ENCODE measurements at regions not wholly inside any gene's neighbourhood (a gene's known extent, or its start where the extent isn't known, plus 50 kb on each side); places are given as distances from the start of the nearest gene placed in this dataset.

DNA sequence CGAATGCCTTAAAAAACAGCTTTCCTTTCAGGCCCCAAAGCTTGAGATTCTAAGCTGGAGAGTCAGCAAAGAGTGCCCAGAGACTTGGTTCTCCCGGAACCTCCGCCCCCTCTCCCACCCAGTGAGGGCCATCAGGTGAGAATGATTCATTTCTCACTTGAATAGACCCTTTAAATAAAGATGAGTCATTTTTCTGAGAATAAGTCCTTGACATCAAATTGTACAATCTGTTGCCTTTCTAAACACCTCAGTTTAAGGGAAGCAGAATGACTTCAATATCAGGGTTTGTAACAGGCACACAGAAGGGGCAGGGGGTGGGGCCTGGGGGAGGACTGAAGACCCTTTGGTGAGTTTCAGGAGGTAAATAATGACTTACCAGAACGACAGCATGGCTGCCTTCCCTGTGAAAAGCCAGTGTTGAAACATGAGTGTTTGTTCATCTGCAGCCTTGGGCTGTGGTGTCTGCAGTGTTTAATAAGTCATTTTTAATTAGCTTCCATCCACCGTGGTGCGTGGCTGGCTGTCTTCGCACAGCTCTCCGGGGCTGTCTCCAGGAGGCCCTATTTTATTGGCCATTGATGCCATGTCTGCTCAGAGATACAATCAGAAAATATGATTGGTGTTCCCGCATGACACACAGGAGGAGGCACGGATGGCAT is 134.9 kb upstream of the ZNF236 start:
- Histone ChIP-seq H3K27me3 (ENCODE audit: insufficient read depth, low read length) (no peaks in the 10 kb centered on the region), H3K36me3 (ENCODE audit: insufficient read depth, low read length) (no peaks in the 10 kb centered on the region), H3K4me3 (ENCODE audit: low read depth, low read length, poor library complexity, severe bottlenecking) (no peak overlapping the region), H3K27ac (ENCODE audit: low read depth, low read length, poor library complexity, severe bottlenecking) (no peak overlapping the region), H3K9me3 (ENCODE audit: low read length) (no peaks in the 10 kb centered on the region), H3F3A (ENCODE audit: insufficient read depth, low read length) (no peaks in the 10 kb centered on the region), H4K20me1 (ENCODE audit: insufficient read depth, low read length) (no peaks in the 10 kb centered on the region), H3K79me2 (ENCODE audit: insufficient read depth, low read length) (no peaks in the 10 kb centered on the region), H3K4me2 (ENCODE audit: low read length) (no peak overlapping the region), H2AFZ (ENCODE audit: low read length) (no peak overlapping the region), H3K9me2 (ENCODE audit: low read depth, low read length) (no peaks in the 10 kb centered on the region), H3K4me1 (ENCODE audit: insufficient read depth, low read length, severe bottlenecking) (no peaks in the 10 kb centered on the region), H3K9ac (ENCODE audit: low read length) (no peak overlapping the region)
- no peak for TF ChIP-seq EZH2 (IDR thresholded peaks at IDR 0.05; ENCODE audit: borderline replicate concordance, low read length)
- TF ChIP-seq, protein P1, sequence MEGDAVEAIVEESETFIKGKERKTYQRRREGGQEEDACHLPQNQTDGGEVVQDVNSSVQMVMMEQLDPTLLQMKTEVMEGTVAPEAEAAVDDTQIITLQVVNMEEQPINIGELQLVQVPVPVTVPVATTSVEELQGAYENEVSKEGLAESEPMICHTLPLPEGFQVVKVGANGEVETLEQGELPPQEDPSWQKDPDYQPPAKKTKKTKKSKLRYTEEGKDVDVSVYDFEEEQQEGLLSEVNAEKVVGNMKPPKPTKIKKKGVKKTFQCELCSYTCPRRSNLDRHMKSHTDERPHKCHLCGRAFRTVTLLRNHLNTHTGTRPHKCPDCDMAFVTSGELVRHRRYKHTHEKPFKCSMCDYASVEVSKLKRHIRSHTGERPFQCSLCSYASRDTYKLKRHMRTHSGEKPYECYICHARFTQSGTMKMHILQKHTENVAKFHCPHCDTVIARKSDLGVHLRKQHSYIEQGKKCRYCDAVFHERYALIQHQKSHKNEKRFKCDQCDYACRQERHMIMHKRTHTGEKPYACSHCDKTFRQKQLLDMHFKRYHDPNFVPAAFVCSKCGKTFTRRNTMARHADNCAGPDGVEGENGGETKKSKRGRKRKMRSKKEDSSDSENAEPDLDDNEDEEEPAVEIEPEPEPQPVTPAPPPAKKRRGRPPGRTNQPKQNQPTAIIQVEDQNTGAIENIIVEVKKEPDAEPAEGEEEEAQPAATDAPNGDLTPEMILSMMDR (IDR thresholded peaks at IDR 0.05; ENCODE audit: low read length), result no peak

DNA sequence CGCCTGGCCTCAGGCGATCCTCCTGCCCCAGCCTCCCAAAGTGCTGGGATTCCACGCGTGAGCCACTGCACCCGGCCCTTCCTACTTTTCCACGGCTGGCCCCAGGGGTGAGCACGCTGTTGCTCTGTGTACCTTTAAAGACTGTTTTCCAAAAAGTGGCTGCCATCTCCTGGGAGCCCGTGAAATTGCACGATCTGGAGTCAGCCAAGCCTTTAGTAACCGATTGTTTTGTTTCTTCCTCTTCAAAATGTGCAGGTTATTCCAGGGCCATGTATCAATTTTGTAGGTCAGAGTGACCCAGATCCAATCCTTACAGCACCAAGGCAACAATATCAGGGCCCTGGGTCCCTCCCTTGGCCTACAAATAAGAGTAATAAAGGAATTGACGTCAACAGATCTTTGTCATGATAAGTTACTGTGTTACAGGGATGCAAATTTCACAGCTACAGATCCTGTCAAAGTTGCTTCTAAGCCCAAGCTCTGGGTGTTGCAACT is 135.6 kb upstream of the ZNF236 start:
- H3K9me2 ChIP-seq (ENCODE audit: low read depth, low read length), result no peaks in the 10 kb centered on the region
- TF ChIP-seq EZH2 (IDR thresholded peaks at IDR 0.05; ENCODE audit: borderline replicate concordance, low read length), result no peak
- TF ChIP-seq, protein P1 (IDR thresholded peaks at IDR 0.05; ENCODE audit: low read length), result peak; percentile 62
- H3F3A ChIP-seq (ENCODE audit: insufficient read depth, low read length), result no peaks in the 10 kb centered on the region
- H3K9ac ChIP-seq (ENCODE audit: low read length), result no peak overlapping the region
- H3K4me1 ChIP-seq (ENCODE audit: insufficient read depth, low read length, severe bottlenecking), result no peaks in the 10 kb centered on the region
- no peak overlapping the region for H3K4me3 ChIP-seq (ENCODE audit: low read depth, low read length, poor library complexity, severe bottlenecking)
- no peak overlapping the region for H3K27ac ChIP-seq (ENCODE audit: low read depth, low read length, poor library complexity, severe bottlenecking)
- no peak overlapping the region for H3K4me2 ChIP-seq (ENCODE audit: low read length)
- H3K79me2 ChIP-seq (ENCODE audit: insufficient read depth, low read length), result no peaks in the 10 kb centered on the region
- H3K9me3 ChIP-seq (ENCODE audit: low read length), result no peaks in the 10 kb centered on the region
- H2AFZ ChIP-seq (ENCODE audit: low read length), result no peak overlapping the region
- H3K27me3 ChIP-seq (ENCODE audit: insufficient read depth, low read length), result no peaks in the 10 kb centered on the region
- no peaks in the 10 kb centered on the region for H3K36me3 ChIP-seq (ENCODE audit: insufficient read depth, low read length)
- H4K20me1 ChIP-seq (ENCODE audit: insufficient read depth, low read length), result no peaks in the 10 kb centered on the region

DNA sequence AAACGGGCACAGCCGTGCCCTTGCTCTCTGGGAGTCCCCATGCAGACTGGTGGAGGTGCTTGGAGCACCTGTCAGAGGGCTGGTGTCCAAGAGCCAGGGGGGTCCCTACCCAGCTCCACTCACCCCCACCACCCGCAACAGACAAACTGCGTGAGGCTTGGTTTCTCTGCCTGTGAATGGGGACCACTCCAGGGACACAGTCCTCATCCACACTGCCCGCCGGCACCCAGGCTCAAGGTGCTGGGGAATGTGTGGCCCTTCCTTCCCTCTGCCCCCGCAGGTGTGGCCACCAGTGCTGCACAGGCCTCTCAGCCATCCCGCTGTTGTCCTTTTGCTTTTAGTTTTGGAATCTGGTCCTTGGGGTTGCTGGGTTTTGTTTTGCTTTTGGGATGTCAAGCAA is 136.5 kb upstream of the ZNF236 start:
- Histone ChIP-seq H3K36me3 (ENCODE audit: insufficient read depth, low read length) (no peaks in the 10 kb centered on the region), H3K27me3 (ENCODE audit: insufficient read depth, low read length) (no peaks in the 10 kb centered on the region), H3K4me2 (ENCODE audit: low read length) (no peak overlapping the region), H3K9me3 (ENCODE audit: low read length) (no peaks in the 10 kb centered on the region), H2AFZ (ENCODE audit: low read length) (no peak overlapping the region), H3K4me3 (ENCODE audit: low read depth, low read length, poor library complexity, severe bottlenecking) (no peak overlapping the region), H3K27ac (ENCODE audit: low read depth, low read length, poor library complexity, severe bottlenecking) (no peak overlapping the region), H3K9me2 (ENCODE audit: low read depth, low read length) (no peaks in the 10 kb centered on the region), H3K79me2 (ENCODE audit: insufficient read depth, low read length) (no peaks in the 10 kb centered on the region), H3K4me1 (ENCODE audit: insufficient read depth, low read length, severe bottlenecking) (no peaks in the 10 kb centered on the region), H4K20me1 (ENCODE audit: insufficient read depth, low read length) (no peaks in the 10 kb centered on the region), H3F3A (ENCODE audit: insufficient read depth, low read length) (no peaks in the 10 kb centered on the region), H3K9ac (ENCODE audit: low read length) (no peak overlapping the region)
- TF ChIP-seq EZH2 (IDR thresholded peaks at IDR 0.05; ENCODE audit: borderline replicate concordance, low read length), result no peak
- TF ChIP-seq, protein P1 (IDR thresholded peaks at IDR 0.05; ENCODE audit: low read length), result no peak
